ENCODE measurements at regions not wholly inside any gene's neighbourhood (a gene's known extent, or its start where the extent isn't known, plus 50 kb on each side); places are given as distances from the start of the nearest gene placed in this dataset.

GRCh38 chr2:100217323-100217722 is 74.9 kb upstream of the AFF3 start:
- TF ChIP-seq CTCF (IDR thresholded peaks at IDR 0.05) (no peak), FOXK1 (CRISPR knock-in tag; IDR thresholded peaks at IDR 0.05) (no peak), NR1H2 (CRISPR knock-in tag; IDR thresholded peaks at IDR 0.05) (no peak), IRF1 (CRISPR knock-in tag; IDR thresholded peaks at IDR 0.05) (no peak)
- TF ChIP-seq, protein P1, sequence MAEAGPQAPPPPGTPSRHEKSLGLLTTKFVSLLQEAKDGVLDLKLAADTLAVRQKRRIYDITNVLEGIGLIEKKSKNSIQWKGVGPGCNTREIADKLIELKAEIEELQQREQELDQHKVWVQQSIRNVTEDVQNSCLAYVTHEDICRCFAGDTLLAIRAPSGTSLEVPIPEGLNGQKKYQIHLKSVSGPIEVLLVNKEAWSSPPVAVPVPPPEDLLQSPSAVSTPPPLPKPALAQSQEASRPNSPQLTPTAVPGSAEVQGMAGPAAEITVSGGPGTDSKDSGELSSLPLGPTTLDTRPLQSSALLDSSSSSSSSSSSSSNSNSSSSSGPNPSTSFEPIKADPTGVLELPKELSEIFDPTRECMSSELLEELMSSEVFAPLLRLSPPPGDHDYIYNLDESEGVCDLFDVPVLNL (CRISPR knock-in tag; IDR thresholded peaks at IDR 0.05; ENCODE audit: borderline replicate concordance, low read depth): no peak
- TF ChIP-seq, protein P2, sequence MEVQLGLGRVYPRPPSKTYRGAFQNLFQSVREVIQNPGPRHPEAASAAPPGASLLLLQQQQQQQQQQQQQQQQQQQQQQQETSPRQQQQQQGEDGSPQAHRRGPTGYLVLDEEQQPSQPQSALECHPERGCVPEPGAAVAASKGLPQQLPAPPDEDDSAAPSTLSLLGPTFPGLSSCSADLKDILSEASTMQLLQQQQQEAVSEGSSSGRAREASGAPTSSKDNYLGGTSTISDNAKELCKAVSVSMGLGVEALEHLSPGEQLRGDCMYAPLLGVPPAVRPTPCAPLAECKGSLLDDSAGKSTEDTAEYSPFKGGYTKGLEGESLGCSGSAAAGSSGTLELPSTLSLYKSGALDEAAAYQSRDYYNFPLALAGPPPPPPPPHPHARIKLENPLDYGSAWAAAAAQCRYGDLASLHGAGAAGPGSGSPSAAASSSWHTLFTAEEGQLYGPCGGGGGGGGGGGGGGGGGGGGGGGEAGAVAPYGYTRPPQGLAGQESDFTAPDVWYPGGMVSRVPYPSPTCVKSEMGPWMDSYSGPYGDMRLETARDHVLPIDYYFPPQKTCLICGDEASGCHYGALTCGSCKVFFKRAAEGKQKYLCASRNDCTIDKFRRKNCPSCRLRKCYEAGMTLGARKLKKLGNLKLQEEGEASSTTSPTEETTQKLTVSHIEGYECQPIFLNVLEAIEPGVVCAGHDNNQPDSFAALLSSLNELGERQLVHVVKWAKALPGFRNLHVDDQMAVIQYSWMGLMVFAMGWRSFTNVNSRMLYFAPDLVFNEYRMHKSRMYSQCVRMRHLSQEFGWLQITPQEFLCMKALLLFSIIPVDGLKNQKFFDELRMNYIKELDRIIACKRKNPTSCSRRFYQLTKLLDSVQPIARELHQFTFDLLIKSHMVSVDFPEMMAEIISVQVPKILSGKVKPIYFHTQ (CRISPR knock-in tag; IDR thresholded peaks at IDR 0.05): no peak

All from WTC11 (cell line).